ENCODE measurements at regions not wholly inside any gene's neighbourhood (a gene's known extent, or its start where the extent isn't known, plus 50 kb on each side); places are given as distances from the start of the nearest gene placed in this dataset.

DNA sequence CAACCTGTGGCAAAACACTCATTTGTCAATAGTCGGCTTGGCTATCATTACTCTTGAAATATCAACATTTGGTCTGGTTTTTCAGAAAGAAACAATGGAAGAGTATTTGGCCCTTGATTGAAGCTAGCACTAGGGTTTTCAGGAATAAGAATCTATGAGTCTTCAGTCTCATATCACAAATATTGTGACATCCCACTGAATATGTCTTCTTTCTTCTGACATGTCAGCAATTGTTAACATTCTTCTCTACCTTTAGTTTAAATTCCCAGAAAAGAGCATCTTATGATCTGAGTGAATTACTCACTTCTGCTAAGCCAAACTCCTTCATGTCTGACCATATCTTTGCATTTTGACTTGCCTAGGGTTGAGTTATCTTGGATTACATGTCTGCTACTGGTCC is 435.2 kb upstream of the SEMA3D start:
- ChIA-PET POLR2A (no interaction called here), CTCF (no interaction called here), RAD21 (ENCODE audit: low non-redundant PET in 1 of 2, low total read pairs in 2 of 2, uncharacterized antibody in 2 of 2, unreplicated experiment in 2 of 2) (no interaction called here)
- ATAC-seq, result no peak
- no TSS peak for BruUV-seq (replicated peaks)
- Histone ChIP-seq H3K4me2 (ENCODE audit: low read length) (no peak overlapping the region), H4K20me1 (ENCODE audit: insufficient read depth) (no peaks in the 10 kb centered on the region), H3K79me2 (ENCODE audit: insufficient read depth, low read length) (no peaks in the 10 kb centered on the region), H3K9me2 (ENCODE audit: insufficient read depth) (no peaks in the 10 kb centered on the region), H3K27ac (ENCODE audit: low read depth, low read length) (no peak overlapping the region), H3K4me3 (replicated peaks in 1 of 2; ENCODE audit: low read depth in 1 of 2, low read length in 2 of 2) (no peak overlapping the region), H3K27me3 (ENCODE audit: insufficient read depth, low read length) (no peaks in the 10 kb centered on the region), H3K9me3 (ENCODE audit: control insufficient read depth in 1 of 2, insufficient read depth in 1 of 2, low read depth in 1 of 2, low read length in 2 of 2) (no peaks in the 10 kb centered on the region), H3K36me3 (ENCODE audit: control insufficient read depth in 1 of 2, insufficient read depth in 2 of 2, low read length in 2 of 2) (no peaks in the 10 kb centered on the region), H3K4me1 (ENCODE audit: control insufficient read depth in 1 of 2, insufficient read depth in 2 of 2, low read length in 2 of 2) (no peaks in the 10 kb centered on the region), H2AFZ (ENCODE audit: low read depth, low read length, poor library complexity, severe bottlenecking) (no peak overlapping the region), H3K9ac (ENCODE audit: low read length) (no peak overlapping the region)
- no peak for DNase-seq (ENCODE audit: low read depth, low spot score)
- intact Hi-C loops (cut with micrococcal nuclease), result no loop called here
- TF ChIP-seq, protein P1, sequence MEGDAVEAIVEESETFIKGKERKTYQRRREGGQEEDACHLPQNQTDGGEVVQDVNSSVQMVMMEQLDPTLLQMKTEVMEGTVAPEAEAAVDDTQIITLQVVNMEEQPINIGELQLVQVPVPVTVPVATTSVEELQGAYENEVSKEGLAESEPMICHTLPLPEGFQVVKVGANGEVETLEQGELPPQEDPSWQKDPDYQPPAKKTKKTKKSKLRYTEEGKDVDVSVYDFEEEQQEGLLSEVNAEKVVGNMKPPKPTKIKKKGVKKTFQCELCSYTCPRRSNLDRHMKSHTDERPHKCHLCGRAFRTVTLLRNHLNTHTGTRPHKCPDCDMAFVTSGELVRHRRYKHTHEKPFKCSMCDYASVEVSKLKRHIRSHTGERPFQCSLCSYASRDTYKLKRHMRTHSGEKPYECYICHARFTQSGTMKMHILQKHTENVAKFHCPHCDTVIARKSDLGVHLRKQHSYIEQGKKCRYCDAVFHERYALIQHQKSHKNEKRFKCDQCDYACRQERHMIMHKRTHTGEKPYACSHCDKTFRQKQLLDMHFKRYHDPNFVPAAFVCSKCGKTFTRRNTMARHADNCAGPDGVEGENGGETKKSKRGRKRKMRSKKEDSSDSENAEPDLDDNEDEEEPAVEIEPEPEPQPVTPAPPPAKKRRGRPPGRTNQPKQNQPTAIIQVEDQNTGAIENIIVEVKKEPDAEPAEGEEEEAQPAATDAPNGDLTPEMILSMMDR (IDR thresholded peaks at IDR 0.05 in 2 of 3, conservative IDR thresholded peaks at IDR 0.05 in 1 of 3; ENCODE audit: borderline replicate concordance in 1 of 3, insufficient read depth in 1 of 3, low read depth in 2 of 3, low read length in 2 of 3), result no peak
- TF ChIP-seq, protein P2, sequence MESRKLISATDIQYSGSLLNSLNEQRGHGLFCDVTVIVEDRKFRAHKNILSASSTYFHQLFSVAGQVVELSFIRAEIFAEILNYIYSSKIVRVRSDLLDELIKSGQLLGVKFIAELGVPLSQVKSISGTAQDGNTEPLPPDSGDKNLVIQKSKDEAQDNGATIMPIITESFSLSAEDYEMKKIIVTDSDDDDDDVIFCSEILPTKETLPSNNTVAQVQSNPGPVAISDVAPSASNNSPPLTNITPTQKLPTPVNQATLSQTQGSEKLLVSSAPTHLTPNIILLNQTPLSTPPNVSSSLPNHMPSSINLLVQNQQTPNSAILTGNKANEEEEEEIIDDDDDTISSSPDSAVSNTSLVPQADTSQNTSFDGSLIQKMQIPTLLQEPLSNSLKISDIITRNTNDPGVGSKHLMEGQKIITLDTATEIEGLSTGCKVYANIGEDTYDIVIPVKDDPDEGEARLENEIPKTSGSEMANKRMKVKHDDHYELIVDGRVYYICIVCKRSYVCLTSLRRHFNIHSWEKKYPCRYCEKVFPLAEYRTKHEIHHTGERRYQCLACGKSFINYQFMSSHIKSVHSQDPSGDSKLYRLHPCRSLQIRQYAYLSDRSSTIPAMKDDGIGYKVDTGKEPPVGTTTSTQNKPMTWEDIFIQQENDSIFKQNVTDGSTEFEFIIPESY (IDR thresholded peaks at IDR 0.05; ENCODE audit: extremely low read depth, insufficient replicate concordance, low read length), result no peak
- no peak for TF ChIP-seq CBX3 (IDR thresholded peaks at IDR 0.05; ENCODE audit: low read depth)
- TF ChIP-seq, protein P3, sequence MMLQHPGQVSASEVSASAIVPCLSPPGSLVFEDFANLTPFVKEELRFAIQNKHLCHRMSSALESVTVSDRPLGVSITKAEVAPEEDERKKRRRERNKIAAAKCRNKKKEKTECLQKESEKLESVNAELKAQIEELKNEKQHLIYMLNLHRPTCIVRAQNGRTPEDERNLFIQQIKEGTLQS (IDR thresholded peaks at IDR 0.05), result no peak
- no peak for TF ChIP-seq ELF1 (IDR thresholded peaks at IDR 0.05; ENCODE audit: borderline replicate concordance, low read depth)
- no peak for TF ChIP-seq TCF7L2 (IDR thresholded peaks at IDR 0.05; ENCODE audit: borderline replicate concordance, extremely low read depth, insufficient read depth, insufficient read length)
- TF ChIP-seq FOSL1 (IDR thresholded peaks at IDR 0.05; ENCODE audit: low read depth), result no peak
- no peak for TF ChIP-seq EZH2 (IDR thresholded peaks at IDR 0.05)
- TF ChIP-seq ZFX (IDR thresholded peaks at IDR 0.05), result no peak
- no peak for TF ChIP-seq ZNF274 (IDR thresholded peaks at IDR 0.05; ENCODE audit: low read depth, low read length)
- TF ChIP-seq, protein P4, sequence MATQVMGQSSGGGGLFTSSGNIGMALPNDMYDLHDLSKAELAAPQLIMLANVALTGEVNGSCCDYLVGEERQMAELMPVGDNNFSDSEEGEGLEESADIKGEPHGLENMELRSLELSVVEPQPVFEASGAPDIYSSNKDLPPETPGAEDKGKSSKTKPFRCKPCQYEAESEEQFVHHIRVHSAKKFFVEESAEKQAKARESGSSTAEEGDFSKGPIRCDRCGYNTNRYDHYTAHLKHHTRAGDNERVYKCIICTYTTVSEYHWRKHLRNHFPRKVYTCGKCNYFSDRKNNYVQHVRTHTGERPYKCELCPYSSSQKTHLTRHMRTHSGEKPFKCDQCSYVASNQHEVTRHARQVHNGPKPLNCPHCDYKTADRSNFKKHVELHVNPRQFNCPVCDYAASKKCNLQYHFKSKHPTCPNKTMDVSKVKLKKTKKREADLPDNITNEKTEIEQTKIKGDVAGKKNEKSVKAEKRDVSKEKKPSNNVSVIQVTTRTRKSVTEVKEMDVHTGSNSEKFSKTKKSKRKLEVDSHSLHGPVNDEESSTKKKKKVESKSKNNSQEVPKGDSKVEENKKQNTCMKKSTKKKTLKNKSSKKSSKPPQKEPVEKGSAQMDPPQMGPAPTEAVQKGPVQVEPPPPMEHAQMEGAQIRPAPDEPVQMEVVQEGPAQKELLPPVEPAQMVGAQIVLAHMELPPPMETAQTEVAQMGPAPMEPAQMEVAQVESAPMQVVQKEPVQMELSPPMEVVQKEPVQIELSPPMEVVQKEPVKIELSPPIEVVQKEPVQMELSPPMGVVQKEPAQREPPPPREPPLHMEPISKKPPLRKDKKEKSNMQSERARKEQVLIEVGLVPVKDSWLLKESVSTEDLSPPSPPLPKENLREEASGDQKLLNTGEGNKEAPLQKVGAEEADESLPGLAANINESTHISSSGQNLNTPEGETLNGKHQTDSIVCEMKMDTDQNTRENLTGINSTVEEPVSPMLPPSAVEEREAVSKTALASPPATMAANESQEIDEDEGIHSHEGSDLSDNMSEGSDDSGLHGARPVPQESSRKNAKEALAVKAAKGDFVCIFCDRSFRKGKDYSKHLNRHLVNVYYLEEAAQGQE (IDR thresholded peaks at IDR 0.05; ENCODE audit: low read depth), result no peak
- TF ChIP-seq EZH2phosphoT487 (IDR thresholded peaks at IDR 0.05; ENCODE audit: borderline replicate concordance), result no peak
- TF ChIP-seq, protein P5, sequence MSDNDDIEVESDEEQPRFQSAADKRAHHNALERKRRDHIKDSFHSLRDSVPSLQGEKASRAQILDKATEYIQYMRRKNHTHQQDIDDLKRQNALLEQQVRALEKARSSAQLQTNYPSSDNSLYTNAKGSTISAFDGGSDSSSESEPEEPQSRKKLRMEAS (IDR thresholded peaks at IDR 0.05), result no peak
- no peak for TF ChIP-seq RAD21 (IDR thresholded peaks at IDR 0.05; ENCODE audit: low read depth)
- TF ChIP-seq YY1 (IDR thresholded peaks at IDR 0.05; ENCODE audit: extremely low read depth, insufficient replicate concordance, low read depth, low read length), result no peak
- no peak for TF ChIP-seq POLR2A (IDR thresholded peaks at IDR 0.05; ENCODE audit: borderline replicate concordance, extremely low read depth, insufficient read depth, insufficient read length)
- TF ChIP-seq SRF (IDR thresholded peaks at IDR 0.05; ENCODE audit: low read depth), result no peak
